ENCODE measurements at regions not wholly inside any gene's neighbourhood (a gene's known extent, or its start where the extent isn't known, plus 50 kb on each side); places are given as distances from the start of the nearest gene placed in this dataset.
"Not testable (repeated sequence)": the region's sequence is repeated elsewhere in the genome, so short reads cannot be mapped to it uniquely, and the experiment has no call there.

DNA sequence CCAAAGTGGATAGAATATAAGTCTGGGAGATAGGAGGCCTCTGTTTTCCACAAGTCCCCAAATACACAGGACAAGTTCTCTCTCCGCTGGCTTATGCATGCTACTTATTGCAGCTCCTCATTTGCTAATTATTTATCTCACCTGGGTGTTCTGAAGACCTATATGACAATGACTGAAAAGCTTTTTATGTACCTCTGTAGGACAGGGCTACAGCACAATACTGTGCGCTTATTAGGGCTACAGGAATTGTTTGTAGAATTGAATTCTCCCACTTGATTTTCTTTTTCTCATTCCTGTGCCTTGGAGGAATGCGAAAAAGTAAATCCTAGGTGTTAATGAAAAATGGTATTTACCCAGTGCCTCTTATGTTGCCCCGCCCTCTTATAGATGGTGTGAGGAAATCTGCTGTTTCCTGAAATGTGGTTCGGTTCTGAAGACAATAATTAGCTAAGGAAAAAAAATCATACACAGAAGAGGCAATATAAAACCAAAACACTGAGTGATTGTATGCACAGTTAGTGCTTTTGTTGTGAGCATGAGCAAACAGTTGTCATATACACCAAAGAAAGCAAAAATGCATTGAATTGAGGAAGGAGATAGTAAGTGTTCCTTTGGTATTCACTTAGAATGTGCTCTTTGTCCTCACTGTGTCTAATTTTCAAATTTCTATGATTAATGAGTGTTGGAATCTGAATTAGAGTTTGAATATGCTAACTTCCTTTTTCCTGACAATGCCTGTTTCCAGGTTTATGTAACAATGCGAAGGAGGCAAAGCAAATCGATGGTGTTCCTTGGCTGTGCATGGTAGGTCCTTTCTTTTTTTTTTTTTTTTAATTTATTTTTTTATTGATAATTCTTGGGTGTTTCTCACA, 78.7 kb upstream of the PNPT1 start:
- DNase-seq (ENCODE audit: low read depth in 2 of 2): peak in 1 of 2 donors; percentile 72

DNA sequence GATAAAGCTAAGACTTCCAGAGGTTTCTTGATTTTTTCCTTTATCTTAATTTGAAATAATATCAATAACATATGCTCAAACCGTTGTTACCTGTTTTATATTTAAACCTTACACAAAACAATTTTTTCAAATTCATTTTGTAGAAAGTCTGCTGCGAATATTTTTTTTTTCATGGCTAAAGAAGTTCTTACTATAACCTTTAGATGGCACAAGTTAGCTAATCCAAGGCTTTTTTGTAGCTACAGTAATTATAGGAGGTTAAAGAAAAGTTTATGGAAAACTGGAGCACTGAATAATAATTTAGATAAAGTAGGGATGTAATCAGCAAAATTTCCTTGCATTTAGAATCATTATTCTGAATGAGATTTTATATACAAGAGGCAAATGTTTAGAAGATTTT, 78.0 kb upstream of the PNPT1 start:
- DNase-seq (ENCODE audit: low read depth in 2 of 2): peak; percentile 64 to 70

DNA sequence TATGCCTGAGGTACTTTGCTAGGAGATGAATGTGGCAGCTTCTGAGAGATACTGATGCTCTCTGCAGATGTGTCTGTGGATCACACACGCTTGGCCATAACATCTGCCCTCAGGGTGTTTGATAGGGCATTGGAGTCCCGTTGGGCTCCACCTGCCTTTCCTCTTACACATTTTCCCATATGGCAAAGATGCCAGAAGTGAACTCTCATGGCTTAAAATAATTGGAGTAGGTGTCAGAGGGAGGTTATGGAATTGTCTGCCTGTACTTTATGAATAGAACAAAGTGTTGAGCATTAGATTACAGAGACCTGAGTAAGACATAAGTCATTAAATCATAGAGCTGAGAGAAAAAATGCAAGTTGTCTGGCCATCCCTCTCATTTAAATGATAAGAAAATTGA, 75.3 kb upstream of the PNPT1 start:
- DNase-seq (ENCODE audit: low read depth in 2 of 2): no peak

DNA sequence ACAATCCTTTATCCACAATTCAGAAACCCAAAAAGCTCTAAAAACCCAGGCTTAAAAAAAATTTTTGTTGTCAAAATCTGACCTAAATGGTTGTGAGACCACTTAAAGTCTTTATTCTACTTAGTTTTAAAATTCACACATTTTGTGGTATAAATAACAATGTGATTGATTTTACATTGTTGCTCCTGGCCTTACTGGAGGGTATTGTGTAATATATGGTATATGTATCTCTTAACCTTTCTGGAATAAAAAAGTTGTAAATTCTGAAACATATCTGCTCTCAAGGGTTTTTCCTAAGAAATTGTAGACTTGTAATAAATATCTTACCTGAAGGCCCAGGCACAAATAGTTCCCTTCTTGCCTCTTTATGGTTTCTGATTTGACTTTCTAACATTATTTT, 73.3 kb upstream of the PNPT1 start:
- DNase-seq (ENCODE audit: low read depth in 2 of 2): no peak

DNA sequence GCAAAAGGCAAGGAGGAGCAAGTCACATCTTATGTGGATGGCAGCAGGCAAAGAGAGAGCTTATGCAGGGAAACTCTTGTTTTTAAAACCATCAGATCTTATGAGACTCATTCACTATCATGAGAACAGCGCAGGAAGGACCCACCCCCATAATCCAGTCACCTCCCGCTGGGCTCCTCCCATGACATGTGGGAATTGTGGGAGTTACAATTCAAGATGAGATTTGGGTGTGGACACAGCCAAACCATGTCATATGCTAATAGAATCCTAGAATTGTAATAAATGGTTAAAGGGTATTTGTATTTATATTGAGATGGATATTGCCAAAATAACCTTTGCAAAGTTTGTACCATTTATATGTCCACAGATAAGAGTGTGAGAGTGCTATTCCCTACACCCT, 72.1 kb upstream of the PNPT1 start:
- not testable (repeated sequence) for DNase-seq (ENCODE audit: low read depth in 2 of 2)

DNA sequence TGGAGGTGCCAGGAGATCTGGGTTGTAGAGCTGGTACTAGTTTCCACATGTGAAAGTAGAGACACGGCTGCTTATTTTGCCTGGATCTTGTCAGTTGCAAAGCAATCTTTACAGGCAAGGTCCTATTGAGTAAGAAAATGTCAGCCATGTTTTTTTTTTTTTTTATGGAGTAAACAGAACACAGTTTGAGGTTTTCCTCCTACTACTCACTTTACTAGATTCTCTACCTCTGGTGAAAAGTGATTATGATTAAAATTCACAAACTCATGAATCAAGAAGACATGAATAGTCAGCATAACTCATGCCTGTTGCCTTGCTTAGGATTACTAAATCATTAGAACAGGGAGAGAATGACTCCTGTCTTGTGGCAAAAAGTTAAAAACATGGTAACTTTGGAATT, 70.1 kb upstream of the PNPT1 start:
- DNase-seq (ENCODE audit: low read depth in 2 of 2): no peak

DNA sequence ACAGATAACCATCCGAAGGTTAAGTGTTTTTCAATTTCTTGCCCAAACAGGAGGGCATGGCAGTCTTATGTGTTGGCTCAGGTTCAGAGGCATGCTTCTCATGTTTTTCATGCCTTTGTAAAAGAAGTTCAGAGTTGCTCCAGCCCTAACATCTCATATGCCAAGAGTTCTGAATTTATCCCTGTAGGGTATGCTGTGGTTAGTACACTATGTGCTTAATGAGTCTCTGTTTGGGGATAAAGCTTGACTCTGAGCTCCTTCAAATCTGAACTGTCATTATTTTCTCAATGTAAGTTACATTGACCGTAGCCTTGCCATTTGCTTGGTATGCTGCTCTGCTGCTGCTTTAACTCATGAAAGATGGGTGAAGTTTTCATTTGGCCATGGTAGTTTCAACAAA, 67.9 kb upstream of the PNPT1 start:
- DNase-seq (ENCODE audit: low read depth in 2 of 2): no peak

DNA sequence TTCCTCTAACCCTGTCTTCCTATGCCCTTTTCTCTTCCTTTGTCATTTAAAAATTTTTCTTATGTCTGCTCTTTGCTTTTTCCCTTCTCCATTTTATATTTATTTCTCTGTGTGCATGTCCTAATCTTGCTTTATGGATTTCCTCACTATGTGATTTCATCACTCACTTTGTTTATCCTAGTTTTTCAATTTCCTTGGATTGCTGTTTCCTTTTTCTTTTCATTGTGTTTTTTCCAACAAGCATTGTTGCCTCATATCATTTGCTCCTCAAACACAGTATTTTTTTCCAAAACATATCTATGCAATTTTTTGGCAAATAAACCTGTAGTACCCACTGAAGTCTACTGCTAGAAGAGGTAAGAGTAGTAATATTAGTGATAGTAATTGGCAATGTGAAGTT, 67.4 kb upstream of the PNPT1 start:
- peak in 1 of 2 donors; percentile 40 for DNase-seq (ENCODE audit: low read depth in 2 of 2)

DNA sequence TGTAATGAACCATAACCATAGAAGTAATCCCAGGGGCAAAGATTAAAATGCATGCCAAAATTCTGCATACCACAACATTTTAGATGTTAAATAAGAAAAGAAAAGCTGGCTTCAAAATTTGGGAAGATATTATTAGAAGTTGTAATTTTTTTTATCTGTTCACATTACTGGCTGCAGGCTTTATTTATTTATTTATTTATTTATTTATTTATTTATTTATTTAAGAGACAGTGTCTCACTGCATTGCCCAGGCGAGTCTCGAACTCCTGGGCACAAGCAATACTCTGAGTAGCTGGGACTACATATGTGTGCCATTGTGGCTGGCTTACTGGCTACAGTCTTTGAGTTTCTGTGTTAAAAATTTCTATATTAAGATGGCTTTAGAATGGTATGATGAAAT, 66.5 kb upstream of the PNPT1 start:
- no peak for DNase-seq (ENCODE audit: low read depth in 2 of 2)

DNA sequence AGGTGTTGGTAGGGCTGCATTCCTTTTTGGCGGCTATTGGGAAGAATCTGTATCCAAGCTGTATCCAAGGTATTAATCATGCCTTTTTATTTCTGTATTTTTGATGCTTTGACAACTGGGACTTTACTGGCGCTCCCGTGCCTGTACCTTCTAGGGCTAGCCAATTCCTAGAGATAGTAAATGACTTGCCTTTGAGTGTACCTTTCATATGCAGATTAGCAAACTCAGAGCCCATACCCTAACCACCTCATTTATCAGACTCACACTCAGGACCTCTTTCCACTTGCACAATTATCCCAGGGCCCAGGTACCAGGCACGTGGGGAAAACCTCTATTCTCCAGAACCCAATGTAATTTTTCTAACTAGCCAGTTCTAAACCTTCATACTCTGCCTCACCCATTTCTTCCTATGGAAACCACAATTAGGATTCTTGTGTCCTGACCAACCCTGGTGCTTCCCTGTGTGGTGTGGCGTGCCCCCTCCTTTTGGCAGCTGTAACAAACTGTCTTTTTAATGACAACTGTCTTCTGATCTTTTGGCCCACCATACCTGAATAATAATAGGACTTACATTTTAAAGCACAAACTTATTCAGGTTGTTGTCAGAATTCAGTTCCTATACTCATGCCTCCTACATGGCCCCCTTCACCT, 65.8 kb upstream of the PNPT1 start:
- DNase-seq (ENCODE audit: low read depth in 2 of 2): no peak

DNA sequence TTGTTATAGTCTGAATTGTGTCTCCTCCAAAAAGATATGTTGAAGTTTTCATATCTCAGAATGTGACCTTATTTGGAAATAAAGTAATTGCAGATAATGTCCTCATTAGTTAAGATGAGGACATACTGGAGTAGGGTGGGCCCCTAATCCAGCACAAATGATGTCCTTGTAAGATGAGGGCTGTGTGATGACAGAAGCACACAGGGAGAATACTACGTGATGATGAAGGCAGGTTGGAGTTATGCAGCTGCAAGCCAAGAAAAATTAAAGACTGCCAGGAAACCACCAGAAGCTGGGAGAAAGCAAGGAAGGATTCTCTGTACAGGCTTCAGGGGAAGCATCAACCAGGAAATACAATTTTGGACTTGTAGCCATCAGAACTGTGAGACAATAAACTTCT, 58.3 kb upstream of the PNPT1 start:
- no peak for DNase-seq (ENCODE audit: low read depth in 2 of 2)

DNA sequence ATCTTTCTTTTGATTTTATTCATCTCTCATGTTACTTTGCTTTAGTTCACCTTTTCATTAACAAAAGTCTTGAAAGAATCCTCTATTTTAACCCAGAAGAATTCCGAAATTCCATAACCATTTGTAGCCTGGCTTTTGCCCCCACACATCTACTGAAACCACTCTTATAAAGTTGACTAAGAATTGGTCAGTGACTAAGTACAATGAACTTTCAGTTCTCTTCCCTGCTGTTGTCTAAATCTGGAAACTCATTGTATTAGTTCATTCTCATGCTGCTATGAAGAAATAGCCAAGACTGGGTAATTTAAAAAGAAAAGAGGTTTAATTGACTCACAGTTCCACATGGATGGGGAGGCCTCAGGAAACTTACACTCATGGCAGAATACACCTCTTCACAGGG, 49.9 kb upstream of the PNPT1 start:
- DNase-seq (ENCODE audit: low read depth in 2 of 2): peak in 1 of 2 donors; percentile 40
